GM19468 (cell line): ENCODE measurements at regions not wholly inside any gene's neighbourhood (a gene's known extent, or its start where the extent isn't known, plus 50 kb on each side); places are given as distances from the start of the nearest gene placed in this dataset.

Experiments
- ATAC-seq: cut with Tn5 transposase; IDR thresholded peaks from one replicate; pipeline ENCODE4 v1.9.1; 2021; ENCODE audit warnings: mild to moderate bottlenecking, moderate library complexity, moderate number of reproducible peaks; ENCODE audit not compliant: unreplicated experiment; ENCODE audit errors: extremely low read depth

DNA sequence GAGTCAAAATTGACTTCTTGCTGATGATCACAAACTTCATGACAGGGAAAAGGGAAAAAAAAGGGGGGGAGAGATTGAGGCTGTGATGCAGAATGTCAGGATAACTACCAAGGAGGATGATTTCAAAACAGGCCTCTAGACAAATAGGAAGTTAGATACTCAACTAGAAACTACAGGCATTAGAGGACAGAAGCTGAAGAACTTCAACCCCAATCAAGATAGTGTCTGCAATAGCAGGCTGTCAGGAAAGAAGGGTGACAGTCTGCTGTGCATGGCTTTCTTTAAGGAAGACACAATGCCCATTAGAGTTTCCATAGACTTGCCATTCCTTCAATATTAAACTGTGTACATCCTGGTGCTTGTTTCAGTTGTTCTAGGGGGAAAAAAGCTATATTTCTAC lies 257.2 kb downstream of the TTLL7 start:
- no peak for ATAC-seq

DNA sequence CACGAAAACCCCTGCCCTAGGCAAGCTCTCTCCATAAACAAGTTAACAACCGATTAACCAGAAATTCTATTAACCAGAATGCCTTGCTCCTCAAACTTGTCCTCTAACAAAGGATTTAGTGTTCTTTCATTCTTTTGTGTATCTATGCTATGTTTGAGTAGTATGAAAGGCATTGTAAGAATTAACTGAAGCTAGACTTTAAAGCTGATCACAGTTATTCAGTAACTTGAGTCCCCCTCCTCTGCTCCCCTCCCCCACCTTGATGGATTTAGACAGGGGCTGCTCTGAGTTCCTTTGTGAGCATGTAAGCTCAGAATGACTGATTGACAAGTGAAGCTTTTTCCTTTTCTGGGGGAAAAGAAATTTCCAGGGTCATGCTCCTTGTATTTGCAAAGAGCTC lies 257.6 kb downstream of the TTLL7 start:
- no peak for ATAC-seq

GRCh38 chr1:83735526-83735925 lies 263.4 kb downstream of the TTLL7 start:
- ATAC-seq = no peak

DNA sequence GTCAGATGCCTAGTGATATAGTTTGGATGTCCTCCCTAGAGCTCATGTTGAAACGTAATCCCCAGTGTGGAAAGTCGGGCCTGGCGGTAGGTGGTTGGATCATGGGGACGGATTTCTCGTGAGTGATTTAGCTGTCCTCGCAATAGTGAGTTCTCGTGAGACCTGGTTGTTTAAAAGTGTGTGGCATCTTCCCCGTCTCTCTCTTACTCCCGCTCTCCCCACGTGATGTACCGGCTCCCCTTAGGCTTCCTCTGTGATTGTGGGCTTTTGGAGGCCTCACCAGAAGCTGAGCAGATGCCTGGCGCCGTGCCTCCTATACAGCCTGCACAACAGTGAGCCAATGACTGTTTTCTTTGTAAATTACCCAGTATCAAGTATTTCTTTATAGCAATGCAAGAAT lies 264.5 kb downstream of the TTLL7 start:
- no peak for ATAC-seq

GRCh38 chr1:83725735-83726360 lies 273.1 kb downstream of the TTLL7 start:
- no peak for ATAC-seq

DNA sequence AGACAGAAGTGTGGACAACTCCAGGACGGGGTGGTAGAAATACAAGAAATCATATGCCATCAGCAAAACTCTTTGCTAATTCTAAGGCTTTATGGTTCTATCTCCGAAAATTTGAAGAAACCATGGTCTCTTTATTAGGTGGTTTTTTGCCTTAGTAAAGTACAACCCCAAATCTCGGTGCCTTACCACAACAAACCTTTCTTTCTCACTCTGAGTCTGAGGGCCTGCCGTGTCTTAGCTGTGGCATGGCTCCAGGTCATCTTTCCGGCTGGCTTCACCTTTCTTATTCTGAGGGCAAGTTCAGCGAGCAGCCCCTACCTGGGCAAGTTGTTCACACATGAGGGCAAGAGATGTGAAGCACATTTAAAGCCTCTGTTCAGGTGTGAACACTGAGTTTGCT lies 280.6 kb downstream of the TTLL7 start:
- ATAC-seq = no peak

DNA sequence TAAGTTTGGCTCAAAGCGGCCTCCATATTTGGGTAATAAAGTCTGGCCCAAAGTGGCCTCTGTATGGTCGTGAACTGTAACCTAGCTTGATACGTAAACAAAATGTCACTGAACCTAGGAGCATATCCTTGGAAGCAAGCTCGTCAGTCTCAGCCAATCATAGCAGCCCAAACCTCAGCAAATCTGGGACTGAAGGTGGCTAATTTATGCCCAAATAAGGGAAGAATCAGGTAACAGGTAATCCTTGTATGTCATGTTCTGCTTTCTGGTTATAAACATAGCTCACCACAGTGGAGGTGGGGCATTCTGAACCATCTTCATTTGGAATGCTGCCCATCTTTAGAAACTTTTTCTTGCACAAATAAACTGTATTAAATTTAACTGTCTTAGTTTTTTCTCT lies 281.1 kb downstream of the TTLL7 start:
- no peak for ATAC-seq

- ATAC-seq = no peak
Measured at GRCh38 chr1:83716641-83717040, 282.3 kb downstream of the TTLL7 start.

- no peak for ATAC-seq
Measured at GRCh38 chr1:83715550-83715949, 283.4 kb downstream of the TTLL7 start.

GRCh38 chr1:83709662-83710061 lies 289.3 kb downstream of the TTLL7 start:
- no peak for ATAC-seq

- no peak for ATAC-seq
Measured at GRCh38 chr1:83706354-83706938, 292.5 kb downstream of the TTLL7 start.

DNA sequence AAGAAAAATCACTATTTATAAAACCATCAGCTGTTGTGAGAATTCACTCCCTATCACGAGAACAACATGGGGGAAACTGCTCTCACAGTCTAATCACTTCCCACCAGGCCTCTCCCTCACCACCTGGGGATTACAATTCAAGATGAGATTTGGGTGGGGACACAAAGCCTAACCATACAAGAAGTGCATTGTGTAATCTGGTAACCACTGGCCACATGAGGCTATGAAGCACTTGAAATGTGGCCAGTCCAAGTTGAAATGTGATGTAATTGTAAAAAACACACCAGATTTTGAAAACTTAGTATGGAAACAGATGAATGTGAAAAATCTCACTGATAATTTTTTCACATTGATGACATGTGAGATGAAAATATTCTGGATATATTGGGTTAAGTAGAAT lies 293.8 kb downstream of the TTLL7 start:
- ATAC-seq = no peak

GRCh38 chr1:83704350-83704749 lies 294.6 kb downstream of the TTLL7 start:
- no peak for ATAC-seq

- no peak for ATAC-seq
Measured at GRCh38 chr1:83702356-83702755, 296.6 kb downstream of the TTLL7 start.

GRCh38 chr1:83701355-83701754 lies 297.6 kb downstream of the TTLL7 start:
- no peak for ATAC-seq

DNA sequence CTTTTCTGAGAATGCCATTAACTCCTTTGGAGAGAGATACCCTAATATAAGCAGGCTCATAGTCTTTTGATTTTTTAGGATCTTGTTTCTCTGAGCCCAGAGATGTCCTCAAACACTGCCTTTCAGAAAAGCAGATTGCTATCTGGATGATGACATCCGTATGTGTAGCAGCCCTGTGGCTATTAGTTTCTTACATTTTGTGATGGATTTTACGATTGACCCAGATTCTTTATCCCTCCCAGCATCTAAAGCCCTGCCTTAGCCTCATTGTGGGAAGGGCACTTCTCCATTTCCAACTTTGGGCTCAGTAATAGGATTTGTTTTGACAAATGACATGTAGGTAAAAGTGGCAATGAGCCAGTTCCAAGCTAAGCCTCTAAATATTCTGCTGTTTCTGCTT lies 300.3 kb downstream of the TTLL7 start:
- no peak for ATAC-seq

DNA sequence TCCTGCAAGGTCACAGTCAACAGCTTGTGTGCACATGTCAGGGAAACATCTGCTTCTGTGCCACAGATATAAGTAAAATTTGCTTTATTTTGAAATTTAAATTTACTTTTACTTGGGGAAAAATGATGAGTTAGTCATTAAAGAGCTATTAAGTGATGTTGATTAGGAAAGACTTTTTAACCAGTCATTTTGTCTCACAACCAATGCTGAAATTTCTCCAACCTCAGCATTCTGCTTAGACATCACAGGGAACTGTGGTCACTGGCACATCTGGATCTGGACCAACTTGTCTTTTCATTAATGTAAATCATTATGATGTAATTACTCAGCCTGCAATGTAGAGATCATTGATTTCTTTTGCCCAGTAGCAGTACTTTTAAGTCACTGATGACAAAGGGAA lies 301.0 kb downstream of the TTLL7 start:
- no peak for ATAC-seq

- ATAC-seq = no peak
Measured at GRCh38 chr1:83697220-83697619, 301.7 kb downstream of the TTLL7 start.

- no peak for ATAC-seq
Measured at GRCh38 chr1:83694449-83694848, 304.5 kb downstream of the TTLL7 start.

GRCh38 chr1:83693427-83694126 lies 305.4 kb downstream of the TTLL7 start:
- no peak for ATAC-seq

GRCh38 chr1:83692524-83693381 lies 306.2 kb downstream of the TTLL7 start:
- ATAC-seq = no peak
